Heart right ventricle (tissue), 16 donors: ENCODE measurements at regions not wholly inside any gene's neighbourhood (a gene's known extent, or its start where the extent isn't known, plus 50 kb on each side); places are given as distances from the start of the nearest gene placed in this dataset.

Source experiments
- ATAC-seq, 8 donors: fragments of 200-7000 bp; cut with Tn5 transposase; one replicate each; pipeline ENCODE4 v1.9.1; 2020; ENCODE audit warnings: mild to moderate bottlenecking in 8 of 8, moderate library complexity in 8 of 8, moderate number of reproducible peaks in 1 of 8
- DNase-seq, 2 donors: peaks; one replicate each; pipeline ENCODE4 v3.0.0-alpha.2; 2020
- H3K27ac ChIP-seq, 10 donors: fragments of 200-600 bp; sonication (generic) in 2 of 10; one replicate each; pipeline versions ENCODE4 v1.5.0 to v1.8.0; 2020 to 2022; ENCODE audit warnings: mild to moderate bottlenecking in 3 of 10
- H3K27me3 ChIP-seq, 7 donors: fragments of 200-600 bp; one replicate each; pipeline ENCODE4 v1.8.0; 2021 to 2022; ENCODE audit warnings: mild to moderate bottlenecking in 2 of 7
- H3K36me3 ChIP-seq, 9 donors: fragments of 200-600 bp; sonication (generic) in 1 of 9; one replicate each; pipeline versions ENCODE4 v1.5.0 to v1.8.0; 2020 to 2022; ENCODE audit warnings: mild to moderate bottlenecking in 2 of 9
- H3K4me1 ChIP-seq, 9 donors: fragments of 200-600 bp; sonication (generic) in 1 of 9; one replicate each; pipeline versions ENCODE4 v1.5.0 to v1.8.0; 2020 to 2022; ENCODE audit warnings: mild to moderate bottlenecking in 4 of 9
- H3K4me3 ChIP-seq, 10 donors: fragments of 200-600 bp; sonication (generic) in 2 of 10; one replicate each; pipeline versions ENCODE4 v1.5.0 to v1.8.0; 2020 to 2022; ENCODE audit warnings: mild to moderate bottlenecking in 7 of 10, moderate library complexity in 2 of 10
- H3K9me3 ChIP-seq, 11 donors: fragments of 200-600 bp in 10 of 11; sonication (generic) in 2 of 11; one replicate each; pipeline versions ENCODE4 v1.5.0 to v1.8.0; 2013 to 2022; ENCODE audit warnings: mild to moderate bottlenecking in 2 of 11, control low read depth in 1 of 11, moderate library complexity in 1 of 11
- WGBS, 2 donors: extraction: QIAGEN DNeasy Blood & Tissue Kit; methylation state at CpG; one replicate each; pipeline ENCODE4 v1.1.7; 2013; ENCODE audit warnings: inconsistent platforms in 1 of 2; 5-methylcytosine and 5-hydroxymethylcytosine counted together
- intact Hi-C, 10 donors: fragments of 100-400 bp; cut with DNase I; formaldehyde crosslinking; loops; one replicate each; pipeline versions ENCODE4 v1.11.1 to v1.14.2; 2022
- TF ChIP-seq, protein P1 (sequence below), 9 donors: fragments of 200-600 bp; sonication (generic) in 2 of 9; IDR thresholded peaks; one replicate each; pipeline versions ENCODE4 v1.5.0 to v1.8.0; 2021 to 2022; ENCODE audit warnings: antibody characterized with exemption in 9 of 9, mild to moderate bottlenecking in 5 of 9, moderate library complexity in 1 of 9
- donor health status: Arrhythmogenic right ventricular cardiomyopathy.
- donor health status: ischemic (EF 13 %, LVEDD 7.1; RV severe dilation, severe dysfunction).
- donor health status: healthy with polysubstance abuse.
- donor health status: DM: no; HTN: yes; CAD: no.
- donor health status: DM: no; HTN: no; CAD: no.
- donor health status: ischemic (EF 25% LVEDD 6.9; RV normal size, moderate dysfunction).
- donor health status: ischemic (EF 25% LVEDD 5.7; RV mildly dilated, moderate dysfunction).
- donor health status: healthy.
- donor health status: DM: yes; HTN: yes; CAD: no.
- donor health status: Ischemic cardiomyopathy.
- donor health status: ischemic (EF 35%, LVEDD 5.7; RV mildly dilated, moderate dysfunction).
- donor health status: nonischemic (EF 11% LVEDD 7.7; RV severe dilation, severe dysfunction).
- donor health status: DM: yes; HTN: yes; CAD: no.
- donor health status: PGD.
- donor health status: ischemic (EF 29% LVEDD 5.4; RV normal size, mild dysfunction).
- donor health status: nonischemic (EF 23%, LVEDD 6.1; RV moderate dilation, normal function).

DNA sequence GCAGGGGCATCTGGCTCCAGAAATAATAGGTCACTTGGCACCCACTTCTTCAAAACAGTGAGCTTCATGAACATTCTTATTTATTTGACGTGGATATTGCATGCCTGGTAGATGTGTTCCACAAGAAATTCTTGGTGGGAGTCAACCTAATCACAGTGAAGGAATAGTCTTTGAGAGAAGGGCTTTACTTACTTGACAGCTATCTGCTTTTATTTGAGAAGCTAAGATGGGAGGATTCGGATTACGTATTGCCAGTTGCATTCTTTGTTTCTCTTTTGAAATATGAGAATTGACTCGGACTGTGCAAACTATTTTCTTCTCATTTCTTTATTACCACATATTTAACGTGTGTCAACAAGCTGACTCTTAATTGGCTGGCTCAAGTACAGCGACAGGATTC, 117.2 kb downstream of the FASLG start:
- Histone ChIP-seq H3K4me1 (no peaks in the 10 kb centered on the region), H3K9me3 (no peaks in the 10 kb centered on the region), H3K36me3 (no peaks in the 10 kb centered on the region), H3K4me3 (no peak overlapping the region), H3K27ac (no peak overlapping the region), H3K27me3 (no peaks in the 10 kb centered on the region)
- intact Hi-C loops = no loop called here
- DNase-seq = no peak
- WGBS, 2 donors = 73 to 83% methylated on average over 6 of the region's 6 CpGs
- TF ChIP-seq, protein P1, sequence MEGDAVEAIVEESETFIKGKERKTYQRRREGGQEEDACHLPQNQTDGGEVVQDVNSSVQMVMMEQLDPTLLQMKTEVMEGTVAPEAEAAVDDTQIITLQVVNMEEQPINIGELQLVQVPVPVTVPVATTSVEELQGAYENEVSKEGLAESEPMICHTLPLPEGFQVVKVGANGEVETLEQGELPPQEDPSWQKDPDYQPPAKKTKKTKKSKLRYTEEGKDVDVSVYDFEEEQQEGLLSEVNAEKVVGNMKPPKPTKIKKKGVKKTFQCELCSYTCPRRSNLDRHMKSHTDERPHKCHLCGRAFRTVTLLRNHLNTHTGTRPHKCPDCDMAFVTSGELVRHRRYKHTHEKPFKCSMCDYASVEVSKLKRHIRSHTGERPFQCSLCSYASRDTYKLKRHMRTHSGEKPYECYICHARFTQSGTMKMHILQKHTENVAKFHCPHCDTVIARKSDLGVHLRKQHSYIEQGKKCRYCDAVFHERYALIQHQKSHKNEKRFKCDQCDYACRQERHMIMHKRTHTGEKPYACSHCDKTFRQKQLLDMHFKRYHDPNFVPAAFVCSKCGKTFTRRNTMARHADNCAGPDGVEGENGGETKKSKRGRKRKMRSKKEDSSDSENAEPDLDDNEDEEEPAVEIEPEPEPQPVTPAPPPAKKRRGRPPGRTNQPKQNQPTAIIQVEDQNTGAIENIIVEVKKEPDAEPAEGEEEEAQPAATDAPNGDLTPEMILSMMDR (IDR thresholded peaks at IDR 0.05) = no peak
- ATAC-seq = peak in 1 of 8 donors; percentile 16

DNA sequence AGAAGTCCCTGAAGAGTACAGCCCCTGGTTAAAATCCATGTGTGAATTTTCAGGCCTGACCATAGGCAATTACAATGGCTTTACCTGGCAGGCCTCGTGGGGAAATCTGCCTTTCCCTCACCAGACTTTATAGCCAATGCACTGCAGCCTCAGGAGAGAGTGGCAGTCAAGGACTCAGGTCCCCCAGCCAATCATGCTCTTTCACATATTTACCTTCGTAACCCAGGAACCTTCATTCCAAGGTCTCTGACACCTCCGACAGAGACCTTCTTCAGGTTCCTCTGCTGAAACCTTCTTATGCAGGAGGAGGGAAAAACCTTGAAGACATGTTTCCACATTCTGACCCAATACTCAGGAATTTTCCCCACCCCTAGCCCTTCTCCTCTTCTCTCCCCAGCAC, 118.9 kb downstream of the FASLG start:
- Histone ChIP-seq H3K4me1 (no peaks in the 10 kb centered on the region), H3K9me3 (peaks cover 0 to 4% (median 0%) of the 10 kb centered on the region in 11 donors), H3K4me3 (no peak overlapping the region), H3K27me3 (no peaks in the 10 kb centered on the region), H3K27ac (no peak overlapping the region), H3K36me3 (no peaks in the 10 kb centered on the region)
- TF ChIP-seq, protein P1 (IDR thresholded peaks at IDR 0.05) = no peak
- DNase-seq = no peak
- 66 to 67% methylated on average over 3 of the region's 3 CpGs for WGBS, 2 donors
- intact Hi-C loops = no loop called here
- no peak for ATAC-seq

DNA sequence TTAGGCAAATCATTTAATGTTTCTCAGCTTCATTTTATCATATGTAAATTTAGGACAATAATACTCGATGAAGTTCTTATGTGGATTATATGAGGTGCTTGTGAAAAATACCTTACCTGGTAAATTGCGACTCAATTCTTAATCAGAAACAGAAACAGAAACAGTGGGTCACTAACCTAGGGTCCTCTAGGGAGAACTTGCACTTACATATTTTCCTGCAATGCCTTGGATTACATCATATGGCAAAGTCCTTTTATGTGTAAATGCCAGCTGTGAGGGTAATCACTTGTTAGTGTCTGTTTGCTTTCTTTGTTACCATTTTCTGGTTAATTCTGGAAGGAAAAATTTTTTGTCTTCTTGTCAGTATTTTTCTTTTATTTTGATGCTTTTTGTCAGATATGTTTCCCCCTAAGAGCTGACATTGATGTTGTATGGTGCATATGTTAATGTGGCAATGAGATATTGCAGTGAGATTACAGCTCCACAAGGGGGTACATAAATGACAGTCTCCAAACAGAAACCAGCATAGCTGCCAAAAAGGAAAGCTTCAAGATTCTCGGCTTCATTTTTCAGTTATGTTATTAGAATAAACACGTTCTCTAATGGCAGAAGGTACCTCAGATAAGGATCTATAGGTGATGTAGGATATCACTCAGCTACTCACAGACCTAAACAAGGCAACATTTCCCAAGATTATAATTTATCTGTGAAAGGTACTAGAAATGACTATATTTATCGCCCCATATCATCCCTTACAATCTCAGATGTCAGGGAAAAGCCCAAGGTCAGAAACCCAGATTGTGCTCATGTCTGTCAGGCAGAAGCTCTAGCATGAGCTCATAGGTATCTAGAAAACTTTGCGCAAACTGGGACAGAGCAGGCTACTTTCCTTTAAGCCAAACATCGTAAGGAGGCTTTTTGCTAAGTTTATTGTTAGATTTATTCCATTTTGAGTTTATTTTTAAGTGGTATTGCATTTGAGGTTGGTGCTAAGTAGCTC, 119.9 kb downstream of the FASLG start:
- DNase-seq = no peak
- intact Hi-C loops = no loop called here
- WGBS, 2 donors = 72 to 76% methylated on average over 7 of the region's 7 CpGs

DNA sequence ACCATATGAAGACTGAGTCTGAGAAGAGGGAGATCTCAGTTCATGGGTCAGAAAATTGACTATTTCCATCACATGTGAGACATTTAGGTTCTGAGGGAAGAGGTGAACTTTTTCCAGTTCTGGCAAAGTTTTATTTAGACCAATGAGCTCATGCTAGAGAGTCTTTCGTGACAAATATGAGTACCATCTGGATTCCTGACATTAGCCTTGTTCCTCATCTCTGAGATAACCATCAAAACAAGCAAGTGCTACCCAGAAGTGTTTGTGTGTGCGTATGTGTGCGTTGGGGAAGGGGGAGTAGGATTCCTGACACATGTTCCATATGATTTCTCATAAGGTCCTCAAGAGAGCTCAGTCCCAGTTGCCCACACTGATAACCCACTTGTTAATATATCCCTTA, 120.6 kb downstream of the FASLG start:
- H3K4me1 ChIP-seq = no peaks in the 10 kb centered on the region
- H3K9me3 ChIP-seq = peaks cover 0 to 15% (median 6%) of the 10 kb centered on the region in 11 donors
- DNase-seq (no peak), ATAC-seq (no peak)
- WGBS, 2 donors = 55 to 56% methylated on average over 3 of the region's 3 CpGs
- H3K36me3 ChIP-seq = no peaks in the 10 kb centered on the region
- TF ChIP-seq, protein P1 (IDR thresholded peaks at IDR 0.05) = no peak
- H3K27me3 ChIP-seq = no peaks in the 10 kb centered on the region
- H3K27ac ChIP-seq = no peak overlapping the region
- intact Hi-C loops = no loop called here
- no peak overlapping the region for H3K4me3 ChIP-seq

More for the DNA sequence above, 119.9 kb downstream of the FASLG start:
- TF ChIP-seq, protein P1 (IDR thresholded peaks at IDR 0.05) = no peak
- Histone ChIP-seq H3K27me3 (no peaks in the 10 kb centered on the region), H3K36me3 (no peaks in the 10 kb centered on the region), H3K4me1 (no peaks in the 10 kb centered on the region), H3K27ac (no peak overlapping the region), H3K9me3 (peaks cover 0 to 14% (median 6%) of the 10 kb centered on the region in 11 donors), H3K4me3 (no peak overlapping the region)
- no peak for ATAC-seq
